DND-41 (cell line): ENCODE measurements at regions not wholly inside any gene's neighbourhood (a gene's known extent, or its start where the extent isn't known, plus 50 kb on each side); places are given as distances from the start of the nearest gene placed in this dataset.

Experiments used
- ATAC-seq: fragments of 200-7000 bp; cut with Tn5 transposase; 3 replicates; pipeline ENCODE4 v1.9.1; 2021; ENCODE audit warnings: low read depth; ENCODE audit not compliant: insufficient read depth
- DNase-seq: peaks from one replicate; pipeline ENCODE4 v3.0.0-alpha.2; 2020
- H2AFZ ChIP-seq: 2 replicates; pipeline ENCODE4 v1.6.0; 2012; ENCODE audit warnings: low read depth, low read length
- H3K27ac ChIP-seq: 2 replicates; pipeline ENCODE4 v1.5.1; 2012; ENCODE audit warnings: low read length, inconsistent platforms
- H3K27me3 ChIP-seq: fragments of 200-600 bp; sonication (generic); 2 replicates; pipeline ENCODE4 v1.6.0; 2012; ENCODE audit warnings: low read length, mild to moderate bottlenecking, inconsistent platforms; ENCODE audit not compliant: insufficient read depth, poor library complexity
- H3K36me3 ChIP-seq: 2 replicates; pipeline ENCODE4 v1.5.1; 2012; ENCODE audit warnings: low read length, inconsistent platforms; ENCODE audit not compliant: insufficient read depth
- H3K4me1 ChIP-seq: 2 replicates; pipeline ENCODE4 v1.5.1; 2012; ENCODE audit warnings: mild to moderate bottlenecking, low read length; ENCODE audit not compliant: insufficient read depth
- H3K4me2 ChIP-seq: 2 replicates; pipeline ENCODE4 v1.6.0; 2012; ENCODE audit warnings: mild to moderate bottlenecking, moderate library complexity, low read length, inconsistent platforms; ENCODE audit not compliant: insufficient read depth
- H3K4me3 ChIP-seq, 2 experiments: fragments of 200-600 bp in 1 of 2; shearing (Covaris generic) in 1 of 2; 2 replicates each; pipeline ENCODE4 v1.5.1; 2012 to 2016; ENCODE audit warnings: inconsistent platforms in 2 of 2, low read length in 2 of 2, mild to moderate bottlenecking in 2 of 2, low read depth in 1 of 2, moderate library complexity in 1 of 2
- H3K79me2 ChIP-seq: 2 replicates; pipeline ENCODE4 v1.6.0; 2012; ENCODE audit warnings: low read length, inconsistent platforms; ENCODE audit not compliant: insufficient read depth
- H3K9ac ChIP-seq: 2 replicates; pipeline ENCODE4 v1.6.0; 2012; ENCODE audit warnings: low read depth, mild to moderate bottlenecking, inconsistent platforms, low read length, moderate library complexity
- H3K9me3 ChIP-seq: 2 replicates; pipeline ENCODE4 v1.5.1; 2012; ENCODE audit warnings: low read length, moderate library complexity, mild to moderate bottlenecking, inconsistent platforms; ENCODE audit not compliant: insufficient read depth, severe bottlenecking
- H4K20me1 ChIP-seq: 2 replicates; pipeline ENCODE4 v1.6.0; 2012; ENCODE audit warnings: low read length; ENCODE audit not compliant: insufficient read depth
- CTCF ChIP-seq: IDR thresholded peaks from 2 replicates; pipeline ENCODE4 v1.5.1; 2012; ENCODE audit warnings: borderline replicate concordance, low read length, moderate library complexity, mild to moderate bottlenecking; ENCODE audit not compliant: poor library complexity, severe bottlenecking; ENCODE audit errors: extremely low read depth
- EZH2 ChIP-seq: IDR thresholded peaks from 3 replicates; pipeline ENCODE4 v1.6.1; 2012; ENCODE audit warnings: borderline replicate concordance, low read depth, mild to moderate bottlenecking, moderate library complexity, low read length, inconsistent platforms; ENCODE audit not compliant: severe bottlenecking

DNA sequence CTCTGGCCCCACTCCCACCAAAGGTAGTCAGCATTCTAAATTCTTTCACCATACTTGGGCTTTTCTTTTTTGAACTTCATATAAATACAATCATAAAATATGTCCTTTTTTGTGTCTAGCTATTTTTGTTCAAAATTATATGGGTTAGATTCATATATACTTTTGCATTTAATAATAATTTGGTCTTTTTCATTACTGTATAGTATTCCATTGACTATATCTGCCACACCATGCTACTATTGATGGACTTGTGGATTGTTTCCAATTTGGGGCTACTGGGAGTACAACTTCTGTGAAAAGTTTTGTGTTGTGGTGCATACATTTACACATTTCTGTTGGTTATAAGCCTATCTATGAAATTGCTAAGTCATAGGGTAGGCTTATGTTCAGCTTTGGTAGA, 85.7 kb downstream of the GLUL start:
- no peaks in the 10 kb centered on the region for H4K20me1 ChIP-seq
- H3K27me3 ChIP-seq = no peaks in the 10 kb centered on the region
- TF ChIP-seq CTCF = no peak
- TF ChIP-seq EZH2 = no peak
- peaks cover 27% of the 10 kb centered on the region for H3K4me1 ChIP-seq
- H3K36me3 ChIP-seq = no peaks in the 10 kb centered on the region
- no peak overlapping the region for H3K9ac ChIP-seq
- H3K4me2 ChIP-seq = no peak overlapping the region
- no peaks in the 10 kb centered on the region for H3K9me3 ChIP-seq
- no peak overlapping the region for H3K27ac ChIP-seq
- H3K79me2 ChIP-seq = no peaks in the 10 kb centered on the region
- no peak for ATAC-seq
- no peak for DNase-seq
- H2AFZ ChIP-seq = no peak overlapping the region
- no peak overlapping the region for H3K4me3 ChIP-seq

GRCh38 chr1:182304627-182305026, 87.0 kb downstream of the GLUL start:
- H3K4me2 ChIP-seq = no peak overlapping the region

GRCh38 chr1:182304218-182304617, 87.4 kb downstream of the GLUL start:
- no peaks in the 10 kb centered on the region for H3K79me2 ChIP-seq
- no peaks in the 10 kb centered on the region for H3K36me3 ChIP-seq
- H3K27me3 ChIP-seq = no peaks in the 10 kb centered on the region
- DNase-seq (no peak), ATAC-seq (no peak)
- no peaks in the 10 kb centered on the region for H3K9me3 ChIP-seq
- no peak overlapping the region for H2AFZ ChIP-seq
- no peak overlapping the region for H3K4me2 ChIP-seq
- no peak overlapping the region for H3K4me3 ChIP-seq
- peaks cover 43% of the 10 kb centered on the region for H3K4me1 ChIP-seq
- no peaks in the 10 kb centered on the region for H4K20me1 ChIP-seq
- no peak overlapping the region for H3K27ac ChIP-seq
- H3K9ac ChIP-seq = no peak overlapping the region
- TF ChIP-seq EZH2 (no peak), CTCF (no peak)

More at GRCh38 chr1:182304627-182305026, 87.0 kb downstream of the GLUL start:
- Histone ChIP-seq H3K79me2 (no peaks in the 10 kb centered on the region), H3K27me3 (no peaks in the 10 kb centered on the region), H3K9me3 (no peaks in the 10 kb centered on the region), H3K36me3 (no peaks in the 10 kb centered on the region), H4K20me1 (no peaks in the 10 kb centered on the region), H3K27ac (0 out of 2 replicates have a peak overlapping the region, but pooled peaks have one; percentile 22), H2AFZ (no peak overlapping the region), H3K9ac (no peak overlapping the region), H3K4me1 (peaks cover 39% of the 10 kb centered on the region), H3K4me3 (no peak overlapping the region)
- ATAC-seq (no peak), DNase-seq (no peak)
- no peak for TF ChIP-seq CTCF
- no peak for TF ChIP-seq EZH2

DNA sequence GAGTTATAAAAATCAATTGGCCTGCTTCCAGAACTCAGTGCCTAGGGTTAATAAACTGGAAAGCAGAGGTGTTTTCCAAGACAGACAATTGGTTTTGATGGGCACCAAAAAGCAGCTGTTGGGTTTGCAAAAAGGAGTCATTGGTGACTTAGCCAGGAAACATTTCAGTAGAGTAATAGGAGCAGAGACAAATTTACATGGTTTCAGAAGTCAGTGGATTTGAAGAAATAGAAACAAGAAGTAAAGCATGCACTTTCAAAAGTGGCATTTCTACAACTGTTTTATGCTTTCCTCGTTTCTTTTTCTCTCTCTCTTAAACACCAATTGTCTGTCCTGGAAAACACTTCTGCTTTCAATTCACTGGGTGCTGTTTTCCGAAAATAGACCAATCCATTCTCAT, 87.8 kb downstream of the GLUL start:
- no peak overlapping the region for H3K27ac ChIP-seq
- DNase-seq (no peak), ATAC-seq (no peak)
- no peaks in the 10 kb centered on the region for H3K36me3 ChIP-seq
- no peaks in the 10 kb centered on the region for H3K27me3 ChIP-seq
- TF ChIP-seq CTCF (no peak), EZH2 (no peak)
- H4K20me1 ChIP-seq = no peaks in the 10 kb centered on the region
- H3K4me2 ChIP-seq = no peak overlapping the region
- H3K79me2 ChIP-seq = no peaks in the 10 kb centered on the region
- no peak overlapping the region for H3K4me3 ChIP-seq
- H3K9ac ChIP-seq = no peak overlapping the region
- no peaks in the 10 kb centered on the region for H3K9me3 ChIP-seq
- no peak overlapping the region for H2AFZ ChIP-seq
- H3K4me1 ChIP-seq = peaks cover 48% of the 10 kb centered on the region
